HG02798 (cell line): ENCODE measurements at regions not wholly inside any gene's neighbourhood (a gene's known extent, or its start where the extent isn't known, plus 50 kb on each side); places are given as distances from the start of the nearest gene placed in this dataset.

Experiments
- ATAC-seq: cut with Tn5 transposase; IDR thresholded peaks from one replicate; pipeline ENCODE4 v1.9.1; 2021; ENCODE audit warnings: mild to moderate bottlenecking; ENCODE audit not compliant: unreplicated experiment, poor library complexity

DNA sequence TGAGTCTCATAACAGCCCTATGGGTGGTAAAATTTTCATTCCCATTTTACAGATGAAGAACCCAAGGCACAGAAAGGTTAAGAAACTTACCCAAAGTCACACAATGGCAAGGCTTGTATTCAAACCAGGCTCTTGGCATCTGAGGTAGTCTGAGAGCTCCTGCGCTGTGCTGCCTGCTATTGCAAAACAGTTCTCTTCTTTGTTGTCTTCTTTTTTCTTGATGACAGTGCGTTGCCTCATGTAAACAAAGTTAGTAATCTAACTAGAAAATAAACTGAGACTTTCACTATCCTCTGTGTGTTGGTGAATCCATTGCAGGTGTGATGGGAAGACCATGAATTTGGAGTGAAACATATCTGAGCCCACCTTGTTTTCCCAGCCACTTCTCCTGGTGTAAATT is 240.8 kb downstream of the PTEN start:
- ATAC-seq = no peak

GRCh38 chr10:88106366-88106765 is 242.9 kb downstream of the PTEN start:
- ATAC-seq = no peak

- no peak for ATAC-seq
Observed at GRCh38 chr10:88107296-88108097, 244.1 kb downstream of the PTEN start.

GRCh38 chr10:88108115-88108610 is 244.7 kb downstream of the PTEN start:
- ATAC-seq = peak; percentile 64

DNA sequence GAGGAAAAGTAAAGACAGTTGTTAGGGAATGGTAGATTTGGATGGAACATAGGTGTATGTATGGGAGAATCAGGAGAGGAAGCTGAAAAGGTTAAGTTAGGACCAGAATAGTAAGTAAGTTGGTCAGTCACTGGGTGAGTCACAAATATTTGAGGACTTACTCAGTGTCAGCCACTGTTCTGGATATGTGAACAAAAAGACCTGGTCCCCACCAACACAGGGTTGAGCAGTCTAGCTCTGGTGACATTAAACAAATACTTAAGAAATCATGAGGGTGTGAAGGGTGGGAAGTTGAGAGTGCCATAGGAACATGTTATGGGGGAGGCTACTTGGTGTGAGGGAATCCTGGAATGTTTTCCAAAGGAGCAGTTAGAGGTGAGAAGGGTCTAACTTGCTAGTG is 246.9 kb downstream of the PTEN start:
- peak; percentile 17 for ATAC-seq

GRCh38 chr10:88110822-88111221 is 247.4 kb downstream of the PTEN start:
- peak; percentile 25 for ATAC-seq

GRCh38 chr10:88111294-88111693 is 247.9 kb downstream of the PTEN start:
- no peak for ATAC-seq

DNA sequence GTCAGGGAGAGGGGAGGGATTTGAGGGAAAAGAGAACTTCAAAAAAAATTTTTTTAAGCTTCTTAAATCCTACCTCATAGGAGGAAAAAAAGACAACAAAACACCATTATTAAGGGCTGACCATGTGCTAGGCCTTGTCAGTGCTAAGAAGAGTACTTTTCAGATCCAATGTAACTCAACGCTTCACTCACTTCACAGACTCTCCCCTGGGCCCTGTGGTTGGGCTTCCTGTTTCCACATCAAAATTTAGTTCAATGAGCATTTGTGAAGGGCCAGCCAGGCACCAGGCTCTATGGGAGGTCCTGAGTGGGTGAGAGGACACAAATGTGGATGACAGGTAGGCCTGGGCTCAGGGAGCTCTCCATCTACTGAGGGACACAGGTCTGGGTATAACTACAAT is 249.8 kb downstream of the PTEN start:
- ATAC-seq = no peak

- ATAC-seq = no peak
Observed at GRCh38 chr10:88113657-88114272, 250.3 kb downstream of the PTEN start.

GRCh38 chr10:88114368-88114767 is 250.9 kb downstream of the PTEN start:
- peak; percentile 42 for ATAC-seq

- no peak for ATAC-seq
Observed at GRCh38 chr10:88115407-88115806, 252.0 kb downstream of the PTEN start.

DNA sequence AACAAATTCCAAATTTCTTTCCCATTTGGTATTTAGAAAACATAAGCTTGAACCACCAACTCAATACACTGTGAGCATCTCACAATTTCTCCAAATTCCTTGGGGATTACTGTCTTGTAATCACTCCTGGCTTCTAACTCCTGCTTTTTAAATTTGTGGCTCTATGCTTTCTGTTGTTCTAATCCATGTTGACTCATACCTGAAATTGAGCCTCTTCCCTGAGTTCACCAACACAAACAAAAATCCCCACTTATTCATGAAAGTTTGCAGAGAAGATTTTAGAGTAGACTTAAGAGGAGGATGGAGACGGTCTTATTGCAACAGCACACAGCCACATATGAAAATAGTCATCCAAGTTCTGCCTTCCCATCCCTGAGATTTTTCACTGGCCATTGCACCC is 252.5 kb downstream of the PTEN start:
- ATAC-seq = no peak

DNA sequence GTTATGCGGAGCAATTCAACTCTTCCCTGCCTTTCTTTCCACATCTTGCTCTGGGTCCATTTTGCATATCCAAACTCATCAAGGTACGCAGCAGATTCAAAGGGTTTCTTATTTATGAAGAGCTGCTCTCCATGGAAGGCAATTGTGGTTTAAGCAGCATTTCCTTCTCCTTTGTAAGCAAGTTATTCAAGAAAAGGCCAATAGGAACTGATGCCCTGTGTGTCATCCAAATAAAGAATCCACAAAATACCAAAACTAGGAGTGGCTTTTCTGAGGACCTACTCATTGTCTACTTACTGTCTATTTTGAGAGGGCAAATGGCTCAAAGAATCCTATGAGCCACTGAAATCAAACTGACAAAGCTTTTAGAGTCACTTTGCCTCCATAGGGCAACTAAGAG is 253.1 kb downstream of the PTEN start:
- ATAC-seq = no peak

GRCh38 chr10:88116971-88117626 is 253.7 kb downstream of the PTEN start:
- no peak for ATAC-seq

GRCh38 chr10:88117869-88118632 is 254.6 kb downstream of the PTEN start:
- ATAC-seq = no peak

GRCh38 chr10:88118729-88119128 is 255.3 kb downstream of the PTEN start:
- ATAC-seq = no peak

- ATAC-seq = no peak
Observed at GRCh38 chr10:88119160-88119559, 255.7 kb downstream of the PTEN start.

- no peak for ATAC-seq
Observed at GRCh38 chr10:88120075-88120474, 256.6 kb downstream of the PTEN start.

GRCh38 chr10:88120599-88121333 is 257.3 kb downstream of the PTEN start:
- ATAC-seq = no peak

- no peak for ATAC-seq
Observed at GRCh38 chr10:88121361-88121760, 257.9 kb downstream of the PTEN start.
